GM13977 (cell line): ENCODE measurements at regions not wholly inside any gene's neighbourhood (a gene's known extent, or its start where the extent isn't known, plus 50 kb on each side); places are given as distances from the start of the nearest gene placed in this dataset.

ENCODE experiments used
- DNase-seq: peaks from one replicate; pipeline ENCODE4 v3.0.0; 2012; ENCODE audit warnings: low spot score
- in situ Hi-C: fragments of 300-500 bp; cut with MboI; formaldehyde crosslinking; loops from one replicate; pipeline ENCODE4 v1.12.0; 2022; ENCODE audit warnings: low sequenced_read_pairs, low pct_unique_long_range_greater_than_20kb, mixed read lengths, inconsistent platforms; ENCODE audit not compliant: unreplicated experiment
- TF ChIP-seq, protein P1 (sequence below): IDR thresholded peaks from 2 replicates; pipeline ENCODE4 v1.5.1; 2012; ENCODE audit warnings: mild to moderate bottlenecking, control low read depth; ENCODE audit not compliant: insufficient read depth; ENCODE audit errors: extremely low read depth, missing control alignments

GRCh38 chr5:145562931-145563330 is 272.2 kb downstream of the PRELID2 start:
- TF ChIP-seq, protein P1, sequence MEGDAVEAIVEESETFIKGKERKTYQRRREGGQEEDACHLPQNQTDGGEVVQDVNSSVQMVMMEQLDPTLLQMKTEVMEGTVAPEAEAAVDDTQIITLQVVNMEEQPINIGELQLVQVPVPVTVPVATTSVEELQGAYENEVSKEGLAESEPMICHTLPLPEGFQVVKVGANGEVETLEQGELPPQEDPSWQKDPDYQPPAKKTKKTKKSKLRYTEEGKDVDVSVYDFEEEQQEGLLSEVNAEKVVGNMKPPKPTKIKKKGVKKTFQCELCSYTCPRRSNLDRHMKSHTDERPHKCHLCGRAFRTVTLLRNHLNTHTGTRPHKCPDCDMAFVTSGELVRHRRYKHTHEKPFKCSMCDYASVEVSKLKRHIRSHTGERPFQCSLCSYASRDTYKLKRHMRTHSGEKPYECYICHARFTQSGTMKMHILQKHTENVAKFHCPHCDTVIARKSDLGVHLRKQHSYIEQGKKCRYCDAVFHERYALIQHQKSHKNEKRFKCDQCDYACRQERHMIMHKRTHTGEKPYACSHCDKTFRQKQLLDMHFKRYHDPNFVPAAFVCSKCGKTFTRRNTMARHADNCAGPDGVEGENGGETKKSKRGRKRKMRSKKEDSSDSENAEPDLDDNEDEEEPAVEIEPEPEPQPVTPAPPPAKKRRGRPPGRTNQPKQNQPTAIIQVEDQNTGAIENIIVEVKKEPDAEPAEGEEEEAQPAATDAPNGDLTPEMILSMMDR: no peak
- in situ Hi-C loops: no loop called here
- no peak for DNase-seq

- DNase-seq: no peak
- TF ChIP-seq, protein P1: no peak
- in situ Hi-C loops: no loop called here
These were observed 276.9 kb downstream of the PRELID2 start for GRCh38 chr5:145558288-145558687.

GRCh38 chr5:145557345-145557744 is 277.8 kb downstream of the PRELID2 start:
- in situ Hi-C loops: no loop called here
- TF ChIP-seq, protein P1: no peak
- DNase-seq: no peak

DNA sequence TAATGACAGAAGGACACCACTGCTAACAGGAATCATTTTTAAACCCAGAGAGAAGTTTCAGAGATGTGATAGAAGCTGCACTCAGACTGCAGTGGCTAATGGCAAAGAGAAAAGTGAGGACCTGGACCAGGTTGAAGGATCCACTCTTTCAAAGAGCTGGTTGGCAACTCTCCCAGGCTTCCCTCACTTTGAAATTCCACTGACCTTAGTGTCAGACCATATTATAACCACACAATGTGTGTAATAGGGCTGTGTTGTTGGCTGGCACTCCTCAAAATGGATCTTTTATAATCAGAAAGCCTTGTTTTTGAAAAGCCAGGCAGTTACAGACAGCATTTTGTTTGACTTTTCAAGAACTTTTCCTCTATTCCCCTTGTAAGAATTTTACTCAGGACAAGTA is 280.7 kb downstream of the PRELID2 start:
- TF ChIP-seq, protein P1: no peak
- in situ Hi-C loops: no loop called here
- DNase-seq: no peak

DNA sequence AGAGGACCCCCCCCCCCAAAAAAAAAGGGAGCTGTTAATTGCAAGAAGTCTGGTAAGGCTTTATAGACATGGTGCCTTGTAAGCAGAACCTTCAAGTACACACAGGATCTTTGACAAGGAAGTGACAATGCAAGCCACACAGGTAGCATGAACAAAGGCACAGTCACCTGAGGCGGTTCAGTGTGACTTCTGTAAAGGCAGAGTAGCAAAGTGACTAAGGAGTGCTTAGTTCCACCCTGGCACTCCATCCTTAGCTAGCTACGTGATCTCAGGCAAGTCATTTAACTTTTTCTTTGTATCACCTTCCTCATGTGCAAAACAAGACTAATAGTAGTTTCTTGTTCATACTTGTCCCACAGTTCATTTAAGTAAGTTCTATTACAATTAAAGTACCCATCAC is 282.0 kb downstream of the PRELID2 start:
- TF ChIP-seq, protein P1: no peak
- no peak for DNase-seq
- in situ Hi-C loops: no loop called here

DNA sequence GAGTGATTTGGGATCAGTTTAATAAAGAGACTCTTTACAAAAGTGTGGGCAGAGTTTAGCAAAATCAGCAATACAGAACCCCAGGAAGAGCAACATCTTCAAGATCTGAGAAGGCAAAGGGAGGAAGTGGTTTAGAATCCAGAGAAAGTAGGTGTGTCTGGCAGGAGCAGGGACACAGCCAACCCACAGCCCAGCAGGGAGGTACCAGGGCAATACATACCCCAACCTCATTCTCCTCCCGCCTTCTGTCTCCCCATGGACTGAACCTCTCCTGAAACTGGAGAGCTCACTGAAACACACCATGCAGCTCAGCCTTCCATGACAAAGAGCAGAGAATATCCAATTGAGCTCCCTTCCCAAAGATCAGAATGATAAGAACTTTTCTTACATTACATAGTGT is 283.4 kb downstream of the PRELID2 start:
- DNase-seq: no peak
- TF ChIP-seq, protein P1: no peak
- in situ Hi-C loops: no loop called here

- in situ Hi-C loops: no loop called here
- TF ChIP-seq, protein P1: no peak
- no peak for DNase-seq
These were observed 287.0 kb downstream of the PRELID2 start for GRCh38 chr5:145548097-145548496.
